NCI-H1417 (cell line): ENCODE measurements at regions not wholly inside any gene's neighbourhood (a gene's known extent, or its start where the extent isn't known, plus 50 kb on each side); places are given as distances from the start of the nearest gene placed in this dataset.

Experiments used
- DNase-seq, 3 experiments: peaks; one replicate each; lab custom pipeline; 2025; lab: John Stamatoyannopoulos, UW

DNA sequence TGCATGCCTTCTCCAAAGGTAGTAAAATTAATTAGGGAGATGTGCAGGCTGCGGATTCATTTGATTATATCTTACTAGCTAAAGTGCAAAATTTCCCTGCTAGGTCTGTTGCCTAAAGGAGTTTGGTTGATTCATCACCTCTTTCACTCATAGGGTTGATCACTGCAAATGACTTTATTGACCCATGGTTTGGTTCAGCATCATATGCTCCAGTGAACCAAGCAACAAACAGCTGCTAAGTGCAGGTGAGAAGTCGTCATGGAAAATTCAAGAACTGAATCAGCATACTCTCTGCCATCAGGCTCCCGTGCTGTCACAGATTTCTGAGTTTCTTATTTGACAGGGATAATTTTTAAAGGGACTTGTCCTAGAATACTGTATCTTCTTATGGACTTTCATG is 571.8 kb upstream of the CDH18 start:
- DNase-seq, result no peak

DNA sequence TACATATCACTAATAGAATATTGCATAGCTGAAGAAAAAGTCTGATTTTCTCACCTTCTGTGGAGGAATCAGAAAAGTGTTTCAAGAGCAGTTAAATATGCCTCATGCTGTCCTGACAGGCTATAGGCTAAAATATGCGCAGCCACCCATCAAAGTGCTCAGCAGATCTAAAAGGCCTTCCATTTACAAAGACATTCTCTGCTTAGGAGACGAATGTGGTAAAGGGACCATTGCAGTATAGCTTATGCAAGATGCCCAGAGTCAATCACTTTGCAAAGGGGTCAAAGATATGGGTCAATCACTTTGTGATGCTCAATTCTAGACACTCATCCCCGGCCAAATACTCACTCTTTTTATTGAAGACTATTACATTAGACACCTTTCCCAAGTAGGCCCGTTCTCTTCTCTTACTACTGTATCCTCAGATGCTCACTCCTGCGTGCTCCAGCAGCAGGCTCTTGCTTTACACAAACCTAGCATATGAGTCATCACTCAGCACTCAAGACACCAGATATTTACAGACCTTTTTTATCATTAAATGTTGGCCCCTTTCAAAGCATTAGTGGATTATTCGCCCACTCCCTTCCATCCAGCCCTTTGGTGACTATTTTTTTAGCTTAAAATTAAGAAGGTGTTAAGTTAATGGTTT is 568.2 kb upstream of the CDH18 start:
- DNase-seq, result no peak

DNA sequence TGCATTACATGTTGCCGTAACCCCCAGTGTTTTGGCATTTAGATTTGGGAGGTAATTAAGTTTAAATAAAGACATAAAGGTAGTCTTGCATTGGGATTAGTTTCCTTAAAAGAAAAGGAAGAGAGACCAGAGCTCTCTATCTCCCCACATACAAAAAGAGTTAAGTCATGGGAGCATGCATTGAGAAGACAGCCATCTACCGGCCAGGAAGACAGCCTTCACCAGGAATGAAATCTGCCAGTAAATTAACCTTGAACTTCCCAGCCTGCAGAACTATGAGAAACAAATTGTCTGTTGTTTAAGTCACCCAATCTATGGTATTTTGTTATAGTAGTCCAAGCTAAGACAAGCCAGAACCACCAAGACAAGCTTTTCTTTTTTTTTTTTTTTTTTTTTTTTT is 567.0 kb upstream of the CDH18 start:
- no peak for DNase-seq

DNA sequence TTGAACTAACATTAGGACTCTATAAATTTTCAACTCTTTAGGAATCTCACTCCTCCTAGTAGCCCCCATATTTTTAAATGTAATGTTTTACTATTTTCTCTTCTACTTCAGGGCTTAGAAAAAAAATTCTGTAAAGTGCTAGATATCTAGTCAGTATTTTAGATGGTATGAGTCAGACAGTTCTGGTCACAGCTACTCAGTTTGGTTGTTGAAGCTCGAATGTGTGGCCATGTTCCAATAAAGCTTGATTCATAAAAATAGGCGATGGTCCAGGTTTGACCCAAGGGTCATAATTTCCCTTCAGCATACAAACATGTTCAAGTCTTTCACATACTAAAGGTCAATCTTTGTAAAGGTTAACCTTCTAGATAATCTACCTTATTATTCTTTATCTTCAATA is 566.0 kb upstream of the CDH18 start:
- DNase-seq, result no peak

DNA sequence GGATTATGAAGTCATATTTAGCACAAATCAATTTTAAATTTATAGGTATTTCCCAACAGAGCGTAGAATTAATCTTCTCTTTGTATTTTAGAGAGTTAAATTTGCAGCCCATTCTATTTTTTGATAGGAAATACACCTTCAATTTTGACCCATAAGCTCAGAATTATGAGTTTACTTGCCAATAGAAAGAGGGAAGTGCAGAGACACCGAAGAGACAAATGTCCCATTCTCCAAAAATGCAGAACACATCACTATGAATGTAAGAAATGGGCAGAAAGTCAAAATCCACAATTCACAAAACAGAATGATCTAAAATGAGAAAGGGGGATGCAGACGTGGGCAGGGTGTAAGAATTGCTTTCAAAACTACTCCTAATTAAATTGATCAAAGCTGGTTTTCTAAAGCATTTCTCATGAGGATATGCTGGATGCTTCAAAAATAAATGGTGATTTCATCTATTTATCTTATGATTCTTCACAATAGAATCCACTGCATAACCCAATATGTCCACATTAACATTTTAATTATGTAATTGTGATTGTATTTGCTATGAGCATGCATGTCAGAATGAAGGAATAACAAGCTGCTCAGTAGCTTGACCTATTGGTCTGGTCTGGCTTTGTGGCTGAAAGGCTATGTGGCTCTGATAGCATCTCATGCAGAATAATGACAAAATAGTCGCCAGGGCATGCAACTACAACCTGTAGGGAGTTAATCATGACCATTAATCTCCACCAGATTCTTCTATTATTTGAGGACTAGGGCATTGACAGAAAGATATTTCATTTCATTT is 550.1 kb upstream of the CDH18 start:
- peak in 1 of 3 experiments; percentile 8 for DNase-seq

DNA sequence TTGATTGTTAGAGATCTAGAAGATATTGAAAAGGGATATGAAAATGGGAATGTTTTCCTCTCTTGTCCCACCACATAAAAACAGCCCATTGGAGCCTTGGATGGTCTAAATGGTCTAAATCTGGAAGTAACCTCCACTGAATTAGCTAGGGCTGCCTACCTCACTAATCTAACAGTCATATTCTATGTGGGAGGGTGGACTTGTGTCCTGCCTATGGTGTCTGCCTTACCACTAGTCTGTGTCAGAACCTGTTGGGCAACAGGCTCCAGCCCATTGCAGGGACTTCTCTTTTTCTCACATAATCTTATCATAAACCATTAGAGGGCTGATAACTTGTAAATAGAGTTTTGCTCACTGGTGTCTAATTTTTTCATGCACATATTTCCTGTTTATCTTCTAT is 548.8 kb upstream of the CDH18 start:
- DNase-seq, result no peak

DNA sequence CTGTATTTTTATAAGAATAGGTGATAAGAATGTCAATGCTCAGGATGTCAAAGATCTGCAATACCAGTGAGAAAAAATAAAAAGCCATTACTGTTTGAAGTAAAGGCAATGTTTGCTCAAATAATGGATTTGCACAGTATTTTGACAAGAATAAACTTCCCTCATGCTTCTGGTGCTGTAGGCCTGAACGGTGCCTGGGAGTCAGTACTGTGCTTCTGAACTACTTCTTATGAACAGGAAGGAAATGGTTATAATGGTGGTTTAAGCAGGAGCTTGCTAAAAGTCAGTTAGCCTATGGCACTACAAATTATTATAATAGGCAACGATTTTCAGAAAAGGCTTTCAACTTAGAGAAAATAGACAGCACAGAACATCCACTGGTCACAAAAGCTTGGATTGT is 548.3 kb upstream of the CDH18 start:
- no peak for DNase-seq

DNA sequence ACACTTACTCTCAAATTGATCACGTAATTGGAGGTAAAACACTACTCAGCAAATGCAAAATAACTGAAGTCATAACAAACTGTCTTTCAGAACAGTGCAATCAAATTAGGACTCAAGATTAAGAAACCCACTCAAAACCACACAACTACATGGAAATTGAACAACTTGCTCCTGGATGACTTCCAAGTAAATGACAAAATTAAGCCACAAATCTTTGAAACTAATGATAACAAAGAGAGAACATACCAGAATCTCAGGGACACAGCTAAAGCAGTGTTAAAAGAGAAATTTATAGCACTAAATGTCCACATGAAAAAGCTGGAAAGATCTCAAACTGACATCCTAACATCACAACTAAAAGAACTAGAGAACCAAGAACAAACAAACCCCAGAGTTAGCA is 540.5 kb upstream of the CDH18 start:
- no peak for DNase-seq

DNA sequence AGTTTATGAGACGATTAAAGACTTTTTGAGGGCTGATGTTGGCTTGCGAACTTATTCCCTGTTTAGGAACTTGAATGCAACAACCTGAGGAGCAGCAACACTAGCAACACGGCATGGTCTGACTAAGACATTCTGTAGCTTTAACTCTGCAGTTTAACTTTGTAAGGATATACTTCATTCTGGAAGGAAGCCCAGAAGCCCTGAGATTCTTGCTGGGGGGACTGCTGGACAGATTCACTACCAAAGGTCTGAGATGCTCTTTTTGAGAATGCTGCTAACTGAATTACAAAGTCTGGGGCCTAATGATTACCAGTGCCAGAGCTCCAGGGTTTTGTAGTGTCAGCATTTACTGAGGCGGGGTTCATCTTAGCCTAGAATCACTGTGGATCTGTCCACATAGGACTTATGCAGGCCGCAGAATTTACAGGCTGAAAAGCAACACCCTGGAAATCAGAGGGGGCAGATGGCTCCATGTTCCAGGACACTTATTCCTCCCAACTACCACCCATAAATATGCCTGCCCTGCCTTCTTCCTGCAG is 537.1 kb upstream of the CDH18 start:
- DNase-seq, result no peak

DNA sequence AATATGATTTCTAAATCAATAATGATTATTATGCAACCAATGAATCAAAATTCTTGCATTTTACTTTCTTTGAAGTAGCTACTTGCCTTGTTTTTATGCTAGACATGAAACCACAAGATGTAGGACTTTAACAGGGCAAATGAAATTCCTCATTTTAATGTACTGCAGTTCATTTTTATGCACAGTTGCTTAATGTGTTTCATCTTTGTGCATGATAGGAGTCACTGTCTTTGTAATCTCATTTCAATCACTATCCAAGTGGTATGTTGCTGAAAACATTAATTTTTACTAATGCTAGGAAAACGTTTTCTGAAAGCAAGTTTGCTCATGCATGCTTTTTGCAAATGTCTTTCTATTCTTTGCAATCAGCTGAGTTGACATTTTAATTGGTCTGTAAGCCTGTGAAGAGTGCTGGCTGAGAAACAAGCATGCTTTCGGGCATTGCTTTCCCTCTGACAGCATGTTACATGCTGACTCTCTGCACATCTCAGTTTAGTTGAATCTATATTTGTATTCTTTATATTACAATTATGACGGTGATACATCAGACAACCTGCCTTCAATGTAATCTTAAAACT is 535.0 kb upstream of the CDH18 start:
- peak in 1 of 3 experiments; percentile 14 for DNase-seq

DNA sequence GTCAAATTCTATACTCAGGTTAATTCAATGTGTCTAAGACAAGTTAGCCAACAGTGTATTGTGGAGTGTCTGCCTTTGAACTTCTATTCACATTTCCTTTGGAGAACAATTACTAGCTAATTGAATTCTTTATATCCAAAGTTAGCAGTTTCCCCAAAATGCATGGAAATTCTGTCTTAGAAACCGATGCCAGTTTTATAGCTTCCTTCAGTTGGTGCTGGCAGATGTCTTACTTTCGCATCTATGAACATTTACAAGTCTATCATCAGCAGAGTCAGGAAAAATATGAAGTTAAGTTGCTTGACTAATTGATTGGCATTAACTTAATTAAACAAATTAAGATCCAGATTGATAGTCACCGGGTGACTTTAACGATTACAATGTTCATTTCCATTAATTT is 527.6 kb upstream of the CDH18 start:
- DNase-seq, result no peak

DNA sequence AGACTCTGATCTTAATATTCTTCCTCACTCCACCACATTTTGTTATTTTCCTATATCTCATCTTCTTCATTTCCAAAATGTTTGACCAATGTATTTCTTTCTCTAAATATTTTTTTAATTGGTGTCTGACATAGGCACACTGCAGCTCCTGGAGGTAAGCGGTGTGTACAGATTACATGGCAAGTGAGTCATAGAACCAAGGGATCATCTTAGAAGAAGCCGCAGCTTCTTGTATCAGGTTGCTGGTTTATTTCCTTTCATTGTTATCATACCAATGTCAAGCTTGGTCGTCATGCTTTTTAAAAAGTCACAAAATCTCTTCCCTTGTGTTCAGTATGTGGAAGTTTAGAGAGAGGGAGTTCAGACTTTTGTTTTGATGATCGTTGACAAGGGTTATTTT is 526.1 kb upstream of the CDH18 start:
- no peak for DNase-seq

DNA sequence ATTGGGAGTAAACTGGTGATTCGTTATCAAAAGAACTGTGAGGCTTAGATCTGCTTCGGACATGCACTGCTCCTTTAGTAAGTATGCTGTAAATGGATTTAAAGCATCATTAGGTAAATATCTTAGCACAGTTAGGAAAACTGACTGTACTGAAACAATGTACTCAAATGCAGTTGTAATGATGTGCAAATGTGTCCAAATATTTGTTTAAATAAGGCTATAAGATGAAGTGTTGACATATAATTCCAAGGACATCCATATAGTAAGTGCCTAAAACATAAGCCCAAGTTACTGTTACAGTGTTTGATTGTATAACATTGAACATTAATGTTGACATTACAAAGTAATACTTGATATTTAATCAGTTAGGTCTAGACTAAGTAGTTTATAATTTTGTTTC is 512.5 kb upstream of the CDH18 start:
- peak in 1 of 3 experiments; percentile 15 for DNase-seq

DNA sequence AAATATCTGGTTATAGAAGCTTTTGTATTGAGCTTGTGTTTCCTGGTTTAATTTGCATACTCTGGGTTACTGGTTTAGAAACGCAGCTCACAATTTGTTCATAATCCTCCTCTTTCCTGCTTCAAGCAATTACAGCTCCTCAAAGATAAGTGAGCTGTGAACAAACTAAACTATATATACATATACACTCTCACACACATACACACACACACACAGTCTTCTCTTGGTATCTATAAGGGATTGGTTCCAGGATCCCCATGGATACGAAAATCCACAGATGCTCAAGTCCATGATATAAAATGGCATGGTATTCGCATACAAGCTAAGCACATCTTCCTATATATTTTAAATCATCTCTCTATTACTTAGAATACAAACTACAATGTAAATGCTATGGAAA is 510.9 kb upstream of the CDH18 start:
- no peak for DNase-seq

DNA sequence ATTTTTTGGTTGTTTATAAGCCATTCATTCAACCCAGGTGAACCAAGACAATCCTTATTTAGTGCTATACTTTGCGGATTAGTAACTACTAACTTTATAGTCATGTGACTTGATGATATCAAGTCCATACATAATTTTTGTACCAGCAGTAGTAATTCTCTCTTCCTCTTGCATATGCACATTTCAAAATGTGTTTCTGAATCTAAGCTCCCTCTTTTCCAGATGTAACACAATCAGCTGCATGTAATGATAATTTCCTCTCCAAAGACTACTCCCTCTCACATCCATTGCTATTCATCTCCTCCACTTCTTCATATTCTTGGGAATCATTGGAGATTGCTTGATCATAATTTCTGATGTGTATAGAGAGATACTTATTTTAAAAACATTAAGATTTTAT is 510.1 kb upstream of the CDH18 start:
- DNase-seq, result no peak

DNA sequence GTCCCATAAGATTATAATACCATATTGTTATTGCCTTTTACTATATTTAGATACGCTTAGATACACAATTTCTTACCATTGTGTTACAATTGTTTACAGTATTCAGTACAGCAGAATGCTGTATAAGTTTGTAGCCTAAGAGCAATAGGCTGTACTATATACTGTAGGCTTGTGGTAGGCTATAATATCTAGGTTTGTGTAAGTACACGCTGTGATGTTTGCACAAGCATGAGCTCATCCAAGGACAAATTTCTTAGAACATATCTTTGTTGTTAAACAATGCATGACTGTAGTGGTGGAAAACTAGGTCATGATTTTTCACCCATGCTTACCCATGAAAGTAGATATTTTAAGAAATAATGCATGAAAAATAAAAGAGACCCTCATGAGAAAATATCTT is 509.4 kb upstream of the CDH18 start:
- DNase-seq, result peak in 1 of 3 experiments; percentile 19

DNA sequence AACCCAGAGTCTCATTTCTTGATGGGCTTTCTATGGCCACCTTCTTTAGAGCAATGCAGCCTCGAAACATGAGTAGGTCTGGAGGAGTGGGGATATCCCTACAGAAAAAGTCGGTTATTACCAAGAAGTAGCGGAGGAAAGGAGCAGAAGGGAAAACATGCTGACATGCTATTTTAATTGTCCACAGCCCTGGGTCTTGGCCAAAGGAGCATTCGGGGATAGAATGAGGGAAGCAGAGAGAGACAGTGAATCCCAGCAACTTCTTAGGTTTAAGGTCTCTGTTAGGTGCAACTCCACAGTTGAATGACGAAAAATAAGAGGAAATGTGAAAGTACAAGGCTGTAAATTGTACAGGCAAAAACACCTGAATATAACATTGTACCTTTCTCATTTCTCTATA is 506.7 kb upstream of the CDH18 start:
- no peak for DNase-seq

DNA sequence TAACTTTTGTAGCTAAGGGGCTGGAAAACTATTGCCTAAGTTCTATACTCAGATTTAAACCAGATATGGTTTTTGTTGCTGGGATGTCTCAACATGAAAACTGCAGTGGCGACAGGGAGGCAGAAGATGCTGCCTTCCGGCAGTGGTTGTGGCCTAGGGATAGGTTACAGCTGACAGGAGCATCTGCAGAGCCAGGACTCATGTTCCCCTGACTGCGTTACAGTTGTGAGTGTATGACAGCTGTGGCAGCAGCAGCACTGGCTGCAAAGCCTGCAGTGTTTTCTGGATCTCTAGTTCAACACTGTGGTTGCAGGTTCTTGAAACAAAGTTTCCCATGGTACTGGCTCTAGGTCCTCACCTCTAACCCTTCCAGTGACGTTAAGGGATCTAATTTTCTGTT is 498.8 kb upstream of the CDH18 start:
- no peak for DNase-seq

DNA sequence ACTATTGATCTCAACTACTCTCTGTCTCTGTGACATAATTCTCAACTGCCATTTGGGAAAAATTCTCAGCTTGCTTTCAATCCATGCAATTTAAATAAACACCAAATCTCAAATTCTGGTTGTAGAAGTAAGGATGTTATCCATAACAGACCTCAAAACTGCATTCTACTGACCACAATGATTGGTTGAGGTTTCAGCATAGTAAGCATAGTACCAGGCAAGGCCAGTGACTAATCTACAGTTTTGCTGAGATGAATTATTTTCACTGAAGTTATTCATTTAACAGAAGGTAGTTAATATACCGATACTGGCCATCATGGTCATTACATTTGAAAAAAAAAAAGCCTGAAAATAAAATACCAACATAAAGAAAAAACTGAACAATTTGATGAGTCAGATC is 488.0 kb upstream of the CDH18 start:
- DNase-seq, result no peak

DNA sequence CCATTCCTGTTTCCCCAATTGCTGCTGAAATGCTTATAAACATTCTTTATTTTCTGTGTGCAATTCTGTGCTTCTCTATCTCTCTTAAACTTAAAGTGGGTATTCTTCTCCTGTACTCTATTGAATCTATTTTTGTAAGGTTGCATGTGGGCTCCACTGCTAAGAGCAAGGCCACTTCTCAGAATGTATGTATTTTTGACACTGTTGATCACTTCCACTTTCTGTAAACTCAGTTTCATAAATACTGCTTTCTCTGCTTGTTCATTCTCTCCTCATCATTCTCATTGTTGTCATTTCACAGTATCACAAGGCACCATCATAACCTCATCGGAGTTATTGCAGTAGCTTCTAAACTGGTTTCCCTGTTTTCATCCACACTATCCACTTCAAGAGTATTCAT is 483.0 kb upstream of the CDH18 start:
- DNase-seq, result no peak

DNA sequence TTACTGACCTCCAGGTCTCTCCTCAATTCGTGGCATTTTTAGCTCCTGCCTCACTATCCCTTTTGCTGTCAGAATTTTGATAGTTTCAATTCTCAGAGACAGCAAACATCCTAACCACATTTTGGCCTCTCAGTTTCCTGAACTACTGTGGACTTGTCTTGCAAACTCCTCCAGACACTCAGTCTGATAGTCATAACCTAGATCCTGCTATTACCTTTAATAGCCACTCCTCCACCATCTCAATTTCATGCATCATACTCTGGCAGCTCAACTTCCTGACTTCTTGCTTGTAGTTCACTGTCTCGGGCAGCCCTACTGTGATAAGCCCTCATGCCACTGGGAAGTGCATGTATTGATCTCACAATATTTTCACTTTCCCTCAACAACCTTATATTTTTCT is 481.8 kb upstream of the CDH18 start:
- no peak for DNase-seq

DNA sequence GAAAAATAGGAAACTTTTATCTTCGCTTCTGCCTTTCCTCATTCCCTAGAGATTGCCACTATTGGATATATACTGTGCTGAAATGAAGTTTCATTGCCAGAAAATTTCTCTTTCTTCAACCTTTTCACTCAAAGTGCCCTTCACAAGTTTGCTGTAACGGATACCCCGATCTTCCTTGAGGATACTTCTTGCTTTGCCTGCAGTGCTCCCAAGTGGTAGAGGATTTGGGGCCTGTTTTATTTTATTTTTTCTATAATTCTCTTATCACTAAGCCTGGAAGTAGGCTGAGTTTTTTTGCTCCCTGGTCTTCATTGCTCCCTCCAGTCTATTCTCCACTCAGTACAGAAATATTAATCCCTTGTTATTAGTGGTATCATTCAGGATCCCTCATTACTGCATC is 481.4 kb upstream of the CDH18 start:
- no peak for DNase-seq

DNA sequence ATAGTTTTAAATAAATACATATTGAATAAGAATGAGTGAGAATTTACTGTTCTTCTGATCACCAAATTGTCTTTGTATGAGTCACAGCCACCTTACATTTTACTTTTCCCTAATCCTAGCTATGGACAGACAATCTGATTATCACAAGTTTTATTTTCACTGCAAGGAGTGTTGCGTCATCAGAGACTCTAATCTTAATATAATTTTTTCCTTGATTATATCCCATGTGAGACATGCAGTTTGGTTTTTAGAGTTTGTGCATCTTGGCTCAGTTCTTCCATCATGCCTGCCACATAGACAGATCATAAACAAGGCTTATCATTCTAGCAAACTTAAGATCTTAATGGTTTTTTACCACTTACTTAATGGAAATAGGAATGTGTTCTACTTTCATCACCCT is 478.5 kb upstream of the CDH18 start:
- DNase-seq, result no peak
